ENCODE measurements at regions not wholly inside any gene's neighbourhood (a gene's known extent, or its start where the extent isn't known, plus 50 kb on each side); places are given as distances from the start of the nearest gene placed in this dataset.

- no peak for TF ChIP-seq POLR2AphosphoS5 (IDR thresholded peaks at IDR 0.05)
- TF ChIP-seq CTCF (IDR thresholded peaks at IDR 0.05) = no peak
- no peak for TF ChIP-seq POLR2A (IDR thresholded peaks at IDR 0.05; ENCODE audit: low read depth)
These were observed 108.5 kb downstream of the HOXA1 start for GRCh38 chr7:26987338-26987737.
